ENCODE measurements at regions not wholly inside any gene's neighbourhood (a gene's known extent, or its start where the extent isn't known, plus 50 kb on each side); places are given as distances from the start of the nearest gene placed in this dataset.

- no peak for TF ChIP-seq CTCF (IDR thresholded peaks at IDR 0.05)
- TF ChIP-seq POLR2A (IDR thresholded peaks at IDR 0.05): no peak
Measured at GRCh38 chr18:40937386-40937785, 1017.6 kb upstream of the PIK3C3 start.

Measured in testis (tissue), 2 donors.